HepG2 (cell line): ENCODE measurements at regions not wholly inside any gene's neighbourhood (a gene's known extent, or its start where the extent isn't known, plus 50 kb on each side); places are given as distances from the start of the nearest gene placed in this dataset.

Experiments used
- ATAC-seq: fragments of 200-7000 bp; cut with Tn5 transposase; 3 replicates; pipeline ENCODE4 v1.9.1; 2020; ENCODE audit warnings: mild to moderate bottlenecking, moderate library complexity
- BruUV-seq: library from RNA; stranded (reverse); fragments of 400-500 nt; replicated peaks from 2 replicates; lab custom pipeline; 2021; lab: Mats Ljungman, UMichigan
- CTCF ChIA-PET: fragments of 300-600 bp; formaldehyde crosslinking; extraction: SDS; loops from one replicate; lab custom pipeline; 2021; ENCODE audit warnings: low total read pairs, inconsistent platforms, low intra/inter-chr PET ratio; lab: Yijun Ruan, JAX
- POLR2A ChIA-PET: fragments of 350-600 bp; sonication (Branson Sonifier 250); formaldehyde crosslinking; loops from one replicate; lab custom pipeline; 2020; ENCODE audit warnings: antibody characterized with exemption, inconsistent platforms; lab: Yijun Ruan, JAX
- DNase-seq: peaks from one replicate; pipeline ENCODE4 v3.0.0-alpha.2; 2015; ENCODE audit warnings: low spot score
- FAIRE-seq: peaks from 3 replicates; lab custom pipeline; 2011; peaks lifted over from hg19 to GRCh38; lab: Jason Lieb, UNC
- H2AFZ ChIP-seq: one replicate; pipeline ENCODE4 v1.6.1; 2011; ENCODE audit warnings: low read length, inconsistent platforms
- H3K27ac ChIP-seq: fragments of 300-600 bp; 3 replicates; pipeline ENCODE4 v1.8.0; 2011; ENCODE audit warnings: mixed run types, mild to moderate bottlenecking, mixed read lengths, low read length, inconsistent platforms; ENCODE audit not compliant: insufficient read depth; ENCODE audit errors: extremely low read length
- H3K27me3 ChIP-seq, 2 experiments: fragments of 200-600 bp in 1 of 2; 2 replicates in 1 of 2; 3 replicates in 1 of 2; pipeline versions ENCODE4 v1.6.0 to v1.8.0; 2011; ENCODE audit warnings: low read length in 2 of 2, mild to moderate bottlenecking in 2 of 2, moderate library complexity in 2 of 2, inconsistent platforms in 1 of 2; ENCODE audit not compliant: insufficient read depth in 2 of 2, control insufficient read depth in 1 of 2
- H3K36me3 ChIP-seq, 2 experiments: fragments of 200-600 bp in 1 of 2; replicated peaks in 1 of 2; 2 replicates in 1 of 2; 3 replicates in 1 of 2; pipeline versions ENCODE4 v1.5.1 to v1.8.0; 2011; ENCODE audit warnings: low read length in 2 of 2, inconsistent platforms in 1 of 2; ENCODE audit not compliant: insufficient read depth in 2 of 2, control insufficient read depth in 1 of 2
- H3K4me1 ChIP-seq: 2 replicates; pipeline ENCODE4 v1.5.1; 2012; ENCODE audit warnings: low read length, inconsistent platforms; ENCODE audit not compliant: insufficient read depth
- H3K4me2 ChIP-seq: 2 replicates; pipeline ENCODE4 v1.6.0; 2011; ENCODE audit warnings: low read depth, low read length, inconsistent platforms
- H3K4me3 ChIP-seq, 3 experiments: fragments of 200-600 bp in 1 of 3; sonication (generic), shearing (Covaris generic) in 1 of 3; replicated peaks in 1 of 3; 2 replicates each; pipeline ENCODE4 v1.5.1; 2011 to 2016; ENCODE audit warnings: low read length in 3 of 3, inconsistent platforms in 2 of 3, low read depth in 2 of 3, mild to moderate bottlenecking in 2 of 3, control low read depth in 1 of 3, mixed read lengths in 1 of 3; ENCODE audit not compliant: insufficient read depth in 1 of 3
- H3K79me2 ChIP-seq: one replicate; pipeline ENCODE4 v1.6.1; 2011; ENCODE audit warnings: low read length, inconsistent platforms; ENCODE audit not compliant: insufficient read depth
- H3K9ac ChIP-seq: 2 replicates; pipeline ENCODE4 v1.6.0; 2011; ENCODE audit warnings: mild to moderate bottlenecking, low read depth, low read length, inconsistent platforms; ENCODE audit not compliant: insufficient read depth
- H3K9me3 ChIP-seq: 2 replicates; pipeline ENCODE4 v1.5.1; 2012; ENCODE audit warnings: mild to moderate bottlenecking, low read length
- H4K20me1 ChIP-seq: 2 replicates; pipeline ENCODE4 v1.6.0; 2011; ENCODE audit warnings: inconsistent platforms, mild to moderate bottlenecking, low read length, moderate library complexity; ENCODE audit not compliant: insufficient read depth
- CBX5 ChIP-seq: sonication (generic); formaldehyde crosslinking; IDR thresholded peaks from 2 replicates; pipeline ENCODE4 v1.4.0; 2020; ENCODE audit warnings: missing genetic modification reagents, borderline replicate concordance
- DR1 ChIP-seq: sonication (generic); formaldehyde crosslinking; IDR thresholded peaks from 2 replicates; pipeline ENCODE4 v1.8.0; 2021; ENCODE audit warnings: mild to moderate bottlenecking, missing genetic modification reagents, inconsistent platforms
- HOXA5 ChIP-seq: sonication (generic); formaldehyde crosslinking; IDR thresholded peaks from 2 replicates; pipeline ENCODE4 v1.4.0; 2020; ENCODE audit warnings: missing genetic modification reagents
- ISX ChIP-seq: sonication (generic); formaldehyde crosslinking; conservative IDR thresholded peaks from 2 replicates; pipeline ENCODE4 v1.5.0; 2020; ENCODE audit warnings: missing genetic modification reagents
- RBM22 ChIP-seq: fragments of 200-400 bp; formaldehyde crosslinking; optimal IDR thresholded peaks from 2 replicates; pipeline ENCODE3; 2017; ENCODE audit warnings: mild to moderate bottlenecking, low read length, moderate library complexity
- SALL2 ChIP-seq: sonication (generic); formaldehyde crosslinking; IDR thresholded peaks from 2 replicates; pipeline ENCODE4 v1.8.1; 2023; ENCODE audit warnings: mild to moderate bottlenecking, missing genetic modification reagents, inconsistent platforms
- ZMYM3 ChIP-seq: sonication (generic); formaldehyde crosslinking; IDR thresholded peaks from 2 replicates; pipeline ENCODE4 v1.5.1; 2020; ENCODE audit warnings: mild to moderate bottlenecking, missing genetic modification reagents
- ZNF460 ChIP-seq: sonication (generic); formaldehyde crosslinking; IDR thresholded peaks from 2 replicates; pipeline ENCODE4 v1.5.1; 2020; ENCODE audit warnings: missing genetic modification reagents, mild to moderate bottlenecking, borderline replicate concordance
- ZNF619 ChIP-seq: sonication (generic); formaldehyde crosslinking; IDR thresholded peaks from 2 replicates; pipeline ENCODE4 v1.4.0; 2020; ENCODE audit warnings: mild to moderate bottlenecking, missing genetic modification reagents
- ZNF644 ChIP-seq: IDR thresholded peaks from 2 replicates; pipeline ENCODE4 v1.6.1; 2016; ENCODE audit warnings: low read depth
- ZNF775 ChIP-seq: sonication (generic); formaldehyde crosslinking; IDR thresholded peaks from 2 replicates; pipeline ENCODE4 v1.4.0; 2020; ENCODE audit warnings: missing genetic modification reagents, mild to moderate bottlenecking, moderate library complexity, borderline replicate concordance
- ZSCAN29 ChIP-seq: sonication (generic); formaldehyde crosslinking; conservative IDR thresholded peaks from 2 replicates; pipeline ENCODE4 v1.4.0; 2020; ENCODE audit warnings: mild to moderate bottlenecking, missing genetic modification reagents
- WGBS: methylation state at CpG from one replicate; pipeline ENCODE4 v1.1.6; 2017; ENCODE audit warnings: low lambda C conversion rate; 5-methylcytosine and 5-hydroxymethylcytosine counted together
- in situ Hi-C: cut with HindIII; loops from 2 replicates; pipeline ENCODE4 v1.10.0; 2017; ENCODE audit warnings: low pct_unique_long_range_greater_than_20kb; ENCODE audit not compliant: extremely low pct_ligation_motif_present
- intact Hi-C: fragments of 100-400 bp; cut with micrococcal nuclease; formaldehyde crosslinking; loops from one replicate; pipeline ENCODE4 v1.10.0; 2022; ENCODE audit not compliant: unreplicated experiment
- TF ChIP-seq, protein P1 (sequence below): sonication (generic); formaldehyde crosslinking; IDR thresholded peaks from 2 replicates; pipeline ENCODE4 v1.4.0; 2020; ENCODE audit warnings: mild to moderate bottlenecking, missing genetic modification reagents
- TF ChIP-seq, protein P2 (sequence below): sonication (generic); formaldehyde crosslinking; IDR thresholded peaks from 2 replicates; pipeline ENCODE4 v1.5.0; 2020; ENCODE audit warnings: mild to moderate bottlenecking, low read depth, missing genetic modification reagents, borderline replicate concordance
- TF ChIP-seq, protein P3 (sequence below): IDR thresholded peaks from 2 replicates; pipeline ENCODE4 v1.6.1; 2016; ENCODE audit warnings: mild to moderate bottlenecking

- intact Hi-C loops: no loop called here
- TF ChIP-seq RBM22 (no peak), ZNF619 (CRISPR knock-in tag) (no peak), CBX5 (CRISPR knock-in tag) (no peak), SALL2 (CRISPR knock-in tag) (no peak), ZSCAN29 (CRISPR knock-in tag) (no peak), DR1 (CRISPR knock-in tag) (no peak), ZNF644 (no peak), ZNF460 (CRISPR knock-in tag) (no peak)
- TF ChIP-seq, protein P1, sequence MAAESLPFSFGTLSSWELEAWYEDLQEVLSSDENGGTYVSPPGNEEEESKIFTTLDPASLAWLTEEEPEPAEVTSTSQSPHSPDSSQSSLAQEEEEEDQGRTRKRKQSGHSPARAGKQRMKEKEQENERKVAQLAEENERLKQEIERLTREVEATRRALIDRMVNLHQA (CRISPR knock-in tag): no peak
- H3K27me3 ChIP-seq: no peaks in the 10 kb centered on the region; a peak in 1 of 5 replicates
- FAIRE-seq: no peak
- no peak for ATAC-seq
- ChIA-PET POLR2A (no interaction called here), CTCF (no interaction called here)
- BruUV-seq: no TSS peak
- WGBS: 5% methylated on average over 5 of the region's 5 CpGs
- in situ Hi-C loops: no loop called here
- H3K79me2 ChIP-seq: no peaks in the 10 kb centered on the region
- H3K27ac ChIP-seq: no peak overlapping the region
- no peak overlapping the region for H3K4me2 ChIP-seq
- no peaks in the 10 kb centered on the region for H3K36me3 ChIP-seq
- DNase-seq: no peak
- no peak overlapping the region for H2AFZ ChIP-seq
- H3K4me3 ChIP-seq: no peak overlapping the region
- H3K9ac ChIP-seq: no peak overlapping the region
- H3K4me1 ChIP-seq: no peaks in the 10 kb centered on the region
- H3K9me3 ChIP-seq: no peaks in the 10 kb centered on the region
- H4K20me1 ChIP-seq: no peaks in the 10 kb centered on the region
These were observed 991.4 kb upstream of the CELF4 start for GRCh38 chr18:38557006-38557405.

DNA sequence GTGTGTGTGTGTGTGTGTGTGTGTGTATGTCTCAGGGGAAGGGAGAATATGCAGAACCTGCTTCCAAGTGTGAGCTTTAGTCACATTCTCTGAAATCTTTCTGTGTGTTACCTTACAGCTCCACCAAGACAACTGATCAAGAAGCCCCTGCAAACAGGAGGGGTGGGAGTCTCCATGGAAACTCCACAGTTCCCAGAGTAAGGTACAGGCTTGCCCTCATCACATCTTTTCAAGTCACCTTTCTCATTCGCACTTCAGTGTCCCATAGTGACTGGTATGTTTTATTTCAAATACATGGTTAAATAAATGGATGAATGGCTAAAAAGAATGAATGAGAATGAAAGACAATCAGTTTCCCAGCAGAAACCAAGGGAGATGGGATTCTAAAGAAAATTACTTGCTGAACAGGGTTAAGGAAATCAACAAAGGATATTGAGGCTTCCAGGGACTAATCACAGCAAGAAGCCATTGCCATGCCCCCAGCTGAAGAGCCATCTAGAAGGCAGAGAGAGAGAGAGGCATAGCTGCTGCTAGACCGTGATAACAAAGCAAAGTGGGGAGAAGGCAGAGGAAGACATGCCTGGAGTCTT is 987.2 kb upstream of the CELF4 start:
- no TSS peak for BruUV-seq
- H3K4me3 ChIP-seq: no peak overlapping the region
- 0% methylated on average over 2 of the region's 2 CpGs for WGBS
- CTCF ChIA-PET: no interaction called here
- POLR2A ChIA-PET: no interaction called here
- no peak for TF ChIP-seq ZMYM3 (CRISPR knock-in tag)
- TF ChIP-seq, protein P2, sequence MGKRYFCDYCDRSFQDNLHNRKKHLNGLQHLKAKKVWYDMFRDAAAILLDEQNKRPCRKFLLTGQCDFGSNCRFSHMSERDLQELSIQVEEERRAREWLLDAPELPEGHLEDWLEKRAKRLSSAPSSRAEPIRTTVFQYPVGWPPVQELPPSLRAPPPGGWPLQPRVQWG: no peak
- TF ChIP-seq, protein P3, sequence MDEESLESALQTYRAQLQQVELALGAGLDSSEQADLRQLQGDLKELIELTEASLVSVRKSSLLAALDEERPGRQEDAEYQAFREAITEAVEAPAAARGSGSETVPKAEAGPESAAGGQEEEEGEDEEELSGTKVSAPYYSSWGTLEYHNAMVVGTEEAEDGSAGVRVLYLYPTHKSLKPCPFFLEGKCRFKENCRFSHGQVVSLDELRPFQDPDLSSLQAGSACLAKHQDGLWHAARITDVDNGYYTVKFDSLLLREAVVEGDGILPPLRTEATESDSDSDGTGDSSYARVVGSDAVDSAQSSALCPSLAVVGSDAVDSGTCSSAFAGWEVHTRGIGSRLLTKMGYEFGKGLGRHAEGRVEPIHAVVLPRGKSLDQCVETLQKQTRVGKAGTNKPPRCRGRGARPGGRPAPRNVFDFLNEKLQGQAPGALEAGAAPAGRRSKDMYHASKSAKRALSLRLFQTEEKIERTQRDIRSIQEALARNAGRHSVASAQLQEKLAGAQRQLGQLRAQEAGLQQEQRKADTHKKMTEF (CRISPR knock-in tag): no peak
- no peak for TF ChIP-seq ISX (CRISPR knock-in tag)
- no peak for TF ChIP-seq ZNF775
- no peak for TF ChIP-seq HOXA5 (CRISPR knock-in tag)
- TF ChIP-seq, all 625 proteins: peak for 0
- FAIRE-seq: no peak
- Histone ChIP-seq H3K36me3 (no peaks in the 10 kb centered on the region), H2AFZ (no peak overlapping the region), H3K27ac (no peak overlapping the region), H3K79me2 (no peaks in the 10 kb centered on the region), H3K4me1 (no peaks in the 10 kb centered on the region), H3K27me3 (no peaks in the 10 kb centered on the region), H3K9ac (no peak overlapping the region), H3K4me2 (no peak overlapping the region), H4K20me1 (no peaks in the 10 kb centered on the region), H3K9me3 (no peaks in the 10 kb centered on the region)
- intact Hi-C loops: no loop called here
- no peak for DNase-seq
- in situ Hi-C loops: no loop called here
- ATAC-seq: no peak
